GM18520 (cell line): ENCODE measurements at regions not wholly inside any gene's neighbourhood (a gene's known extent, or its start where the extent isn't known, plus 50 kb on each side); places are given as distances from the start of the nearest gene placed in this dataset.

ENCODE experiments used
- ATAC-seq: cut with Tn5 transposase; IDR thresholded peaks from one replicate; pipeline ENCODE4 v1.9.1; 2021; ENCODE audit not compliant: unreplicated experiment

- ATAC-seq, result no peak
Observed at GRCh38 chr10:21174715-21175495, 277.8 kb upstream of the NEBL start.

- no peak for ATAC-seq
Observed at GRCh38 chr10:21173802-21174714, 276.9 kb upstream of the NEBL start.

- no peak for ATAC-seq
Observed at GRCh38 chr10:21172930-21173801, 276.1 kb upstream of the NEBL start.

DNA sequence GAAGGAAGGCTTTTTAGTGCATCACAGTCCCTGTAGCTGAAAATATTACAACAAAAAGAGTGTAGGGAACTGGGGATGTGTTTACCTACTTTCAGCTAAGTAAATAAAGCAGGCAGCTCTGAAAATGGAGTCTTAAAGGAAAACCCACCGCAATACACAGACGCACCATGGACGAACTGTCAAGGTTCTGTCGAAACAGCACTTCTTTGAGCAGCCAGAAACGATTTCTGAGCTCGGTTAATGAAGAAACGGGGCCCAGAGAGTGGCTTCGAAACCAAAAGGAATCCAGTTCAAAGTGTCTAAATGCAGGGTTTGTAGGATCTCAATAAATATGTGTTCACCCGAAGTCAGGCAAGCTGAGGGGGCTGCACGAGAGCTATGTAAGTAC lies 275.4 kb upstream of the NEBL start:
- no peak for ATAC-seq

DNA sequence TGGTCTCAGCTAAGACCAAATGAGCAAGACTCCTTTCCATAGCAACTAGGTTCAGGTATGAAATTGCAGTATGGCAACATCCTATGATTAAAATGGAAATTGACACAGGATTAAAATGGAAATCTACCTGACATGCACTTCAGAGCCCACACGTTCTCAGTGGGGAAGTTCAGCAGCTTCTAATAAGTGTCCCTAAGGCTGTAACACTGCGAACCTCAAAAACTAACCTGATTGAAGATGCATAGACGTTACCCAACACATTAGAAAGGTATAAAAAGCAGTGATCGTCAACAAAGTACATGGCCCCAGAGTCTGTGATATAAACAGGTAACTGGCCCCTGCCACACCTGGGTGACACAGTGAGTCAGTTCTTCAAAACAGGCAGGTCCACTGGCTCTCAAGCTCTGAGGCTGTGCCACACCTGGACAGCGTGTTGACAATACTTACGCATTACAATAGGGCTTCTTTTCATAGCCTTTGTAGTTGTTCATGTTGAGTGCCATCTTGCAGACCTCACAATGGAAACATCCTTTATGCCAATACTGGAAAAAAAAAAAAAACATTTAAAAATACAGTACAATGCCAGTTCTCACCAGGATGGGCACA lies 274.9 kb upstream of the NEBL start:
- ATAC-seq, result no peak

DNA sequence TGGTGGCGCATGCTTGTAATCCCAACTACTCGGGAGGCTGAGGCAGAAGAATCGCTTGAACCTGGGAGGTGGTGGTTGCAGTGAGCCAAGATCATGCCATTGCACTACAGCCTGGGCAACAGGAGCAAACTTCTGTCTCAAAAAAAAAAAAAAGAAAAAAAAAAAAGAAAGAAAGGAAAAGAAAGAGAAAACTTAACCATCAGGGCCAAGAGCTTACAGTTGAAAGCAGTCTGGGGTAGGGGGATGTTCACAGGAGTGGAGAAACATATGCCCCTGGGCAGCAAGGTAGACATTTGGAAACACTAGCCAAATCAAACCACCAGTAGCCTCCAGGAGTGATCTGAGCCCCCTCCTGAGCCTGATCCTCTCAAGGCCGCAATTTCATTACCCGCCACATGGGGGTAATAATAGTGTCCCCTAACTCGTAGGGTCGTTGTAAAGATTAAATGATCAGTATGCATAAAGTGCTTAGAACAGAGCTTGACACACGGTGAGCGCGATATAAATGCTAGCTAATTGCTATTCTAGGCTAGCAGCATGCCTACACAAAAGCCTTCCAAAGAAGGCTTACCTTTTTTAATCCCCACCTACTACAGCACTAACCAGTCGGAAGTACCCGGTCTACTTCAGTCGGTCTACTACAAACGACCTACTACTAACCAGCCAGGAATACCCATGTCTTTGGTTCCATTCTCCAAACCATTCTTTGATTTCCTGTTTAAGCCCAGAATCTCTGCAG lies 274.3 kb upstream of the NEBL start:
- ATAC-seq, result no peak

DNA sequence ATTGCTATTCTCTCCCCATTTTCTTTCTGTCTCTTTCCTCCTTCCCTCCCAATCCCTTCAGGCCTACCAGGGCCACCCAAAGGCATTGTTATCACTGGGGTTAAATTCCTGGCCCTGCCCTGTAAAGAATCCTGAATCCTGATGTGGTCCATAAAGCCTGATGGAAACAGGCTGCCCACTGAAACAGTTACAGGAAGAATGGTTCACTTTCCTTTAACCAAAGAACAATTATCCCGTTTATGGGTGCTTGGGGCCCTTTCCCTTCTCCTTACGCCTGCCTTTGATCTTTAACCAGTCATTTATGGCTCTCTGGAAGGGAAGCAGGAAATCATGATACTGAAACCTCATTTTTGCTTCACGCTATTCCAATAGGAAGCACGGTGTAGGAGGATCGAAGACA lies 273.1 kb upstream of the NEBL start:
- ATAC-seq, result no peak

DNA sequence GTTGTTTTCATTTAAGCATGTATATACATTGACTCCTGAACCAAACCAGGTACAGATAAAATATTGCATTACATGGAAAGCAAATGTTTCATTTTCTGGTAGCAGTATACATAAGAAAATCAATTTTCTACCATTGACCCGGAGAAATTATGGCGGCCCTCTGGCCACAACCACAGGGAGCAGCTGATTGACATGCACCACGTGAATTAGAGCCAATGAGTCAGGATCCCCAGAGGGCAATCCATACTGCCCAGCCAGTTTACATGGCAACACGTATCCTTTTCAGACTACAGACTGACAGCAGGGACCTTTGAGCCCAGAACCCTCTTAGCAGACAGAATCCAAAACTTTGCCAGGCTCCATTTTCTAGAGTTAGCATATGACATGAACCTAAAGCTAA lies 272.2 kb upstream of the NEBL start:
- no peak for ATAC-seq

- ATAC-seq, result no peak
Observed at GRCh38 chr10:21167288-21168010, 270.3 kb upstream of the NEBL start.

- ATAC-seq, result no peak
Observed at GRCh38 chr10:21166557-21167287, 269.6 kb upstream of the NEBL start.

DNA sequence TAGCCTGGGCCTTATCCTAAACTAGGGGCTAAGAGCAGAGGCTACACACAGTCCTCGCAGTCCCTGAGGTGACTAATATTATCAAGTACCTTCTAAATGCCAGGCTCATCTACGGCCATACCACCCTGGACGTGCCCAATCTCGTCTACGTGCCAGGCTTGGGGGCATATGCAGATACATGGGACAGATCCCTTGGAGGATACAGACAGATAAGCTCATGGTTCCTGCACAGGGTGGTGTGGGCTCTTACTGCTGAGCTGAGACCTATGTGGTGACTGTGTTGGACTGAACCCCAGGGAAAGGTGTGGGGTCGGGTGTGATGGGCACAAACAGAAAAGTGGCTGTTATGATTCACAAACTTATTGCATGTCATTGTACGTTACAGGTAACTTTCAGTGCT lies 268.4 kb upstream of the NEBL start:
- ATAC-seq, result no peak

DNA sequence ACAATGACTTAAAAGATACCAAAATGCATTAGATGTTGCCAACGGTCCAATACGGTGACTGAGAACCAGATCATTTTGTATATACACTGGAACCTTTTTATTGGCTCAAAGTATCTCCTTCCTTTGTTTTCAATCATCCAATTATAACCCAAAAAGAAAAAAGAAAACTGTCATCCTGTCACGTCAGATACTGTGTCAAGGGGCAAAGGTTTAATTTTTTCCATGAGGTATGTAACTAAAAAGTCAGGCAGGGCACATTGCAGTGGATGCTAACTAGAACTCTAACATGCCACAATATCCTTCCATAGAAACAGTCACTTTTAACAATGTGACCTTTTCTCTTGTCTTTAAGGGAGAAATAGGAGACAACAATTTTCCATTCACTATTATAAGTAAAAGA lies 267.6 kb upstream of the NEBL start:
- ATAC-seq, result no peak

- ATAC-seq, result no peak
Observed at GRCh38 chr10:21162948-21163347, 265.8 kb upstream of the NEBL start.

GRCh38 chr10:21161647-21162046 lies 264.5 kb upstream of the NEBL start:
- ATAC-seq, result no peak

DNA sequence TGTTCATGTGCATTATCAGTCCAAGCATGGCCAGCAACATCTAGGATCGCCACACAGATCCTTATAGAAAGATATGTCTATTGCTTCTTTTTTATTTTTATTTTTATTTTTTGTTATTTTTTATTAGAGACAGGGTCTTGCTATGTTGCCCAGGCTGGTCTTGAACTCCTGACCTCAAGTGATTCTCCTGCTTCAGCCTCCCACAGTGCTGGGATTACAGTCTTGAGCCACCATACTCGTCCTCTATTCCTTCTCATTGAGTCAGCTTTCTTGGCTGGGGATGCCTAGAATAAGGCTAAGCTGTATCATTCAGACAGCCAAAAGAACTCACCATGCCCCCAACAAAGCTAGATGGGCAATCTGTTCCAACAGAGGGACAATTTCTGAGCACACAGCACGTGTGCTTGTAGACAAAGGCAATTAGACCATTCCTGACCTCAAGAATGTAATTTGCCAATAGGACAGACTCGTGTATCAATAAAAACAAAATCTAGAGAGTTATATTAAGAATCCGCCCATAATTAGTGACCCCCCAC lies 264.0 kb upstream of the NEBL start:
- no peak for ATAC-seq

DNA sequence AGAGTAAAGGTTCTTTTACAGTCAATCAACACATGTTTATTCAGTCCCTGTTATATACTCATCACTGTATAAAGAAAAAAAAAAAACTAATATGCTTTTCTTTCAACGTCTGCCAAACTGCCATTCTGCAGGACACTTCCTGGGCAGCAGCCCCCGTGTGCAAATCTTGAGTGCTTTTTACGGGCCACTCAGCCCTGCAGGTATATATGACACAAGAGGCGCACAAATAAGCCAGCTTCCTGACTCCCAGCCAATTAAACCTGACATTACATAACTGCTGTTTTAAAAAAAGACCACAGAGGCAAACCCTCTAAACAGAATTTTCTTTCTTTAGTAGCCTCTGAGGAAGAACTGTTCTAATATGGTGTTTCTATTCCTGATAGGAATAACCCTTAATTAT lies 263.0 kb upstream of the NEBL start:
- ATAC-seq, result no peak

- no peak for ATAC-seq
Observed at GRCh38 chr10:21159669-21160068, 262.6 kb upstream of the NEBL start.

DNA sequence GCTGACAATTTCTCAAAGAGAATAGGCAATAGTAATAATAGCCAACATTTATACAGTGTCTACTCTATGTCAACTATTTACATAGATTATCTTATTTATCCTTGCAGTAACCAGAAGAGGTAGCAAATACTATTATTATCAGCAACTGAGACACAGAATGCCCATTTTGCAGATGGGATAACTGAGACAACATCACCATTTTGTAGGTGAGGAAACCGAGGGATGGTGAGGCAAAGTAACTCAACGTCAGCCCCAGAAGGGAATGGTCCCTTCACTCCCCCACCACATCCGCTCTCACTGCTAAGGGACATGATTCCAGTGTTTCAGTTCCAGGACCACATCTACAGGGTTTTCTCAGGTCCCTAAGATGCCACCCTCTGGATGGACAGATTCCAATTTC lies 261.2 kb upstream of the NEBL start:
- no peak for ATAC-seq

DNA sequence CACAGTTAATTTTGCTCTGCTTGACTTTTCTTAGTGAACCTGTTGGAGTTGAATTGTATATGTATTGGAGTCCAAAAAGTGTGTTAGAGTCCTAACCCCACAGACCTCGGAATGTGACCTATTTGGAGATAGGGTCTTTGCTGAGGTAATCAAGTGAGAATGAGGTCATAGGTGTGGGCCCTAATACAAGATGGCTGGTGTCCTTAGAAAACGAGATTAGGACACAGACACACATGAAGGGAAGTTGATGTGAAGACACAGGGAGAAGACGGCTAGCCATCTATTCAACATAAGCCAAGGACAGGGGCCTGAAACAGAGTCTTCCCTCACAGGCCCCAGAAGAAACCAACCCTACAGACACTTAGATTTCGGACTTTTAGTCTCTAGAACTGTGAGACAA lies 260.6 kb upstream of the NEBL start:
- ATAC-seq, result no peak
